NCI-H460 (cell line): ENCODE measurements at regions not wholly inside any gene's neighbourhood (a gene's known extent, or its start where the extent isn't known, plus 50 kb on each side); places are given as distances from the start of the nearest gene placed in this dataset.

Experiments
- DNase-seq: peaks from one replicate; pipeline ENCODE4 v3.0.0-alpha.2; 2016; ENCODE audit warnings: low read depth; ENCODE audit errors: extremely low read depth

- DNase-seq, result peak; percentile 96
Measured at GRCh38 chr1:218705911-218706893, 361.1 kb downstream of the TGFB2 start.

- DNase-seq, result peak; percentile 24
Measured at GRCh38 chr1:218711001-218711400, 365.9 kb downstream of the TGFB2 start.

GRCh38 chr1:218711884-218712674 lies 366.9 kb downstream of the TGFB2 start:
- peak; percentile 56 for DNase-seq

- no peak for DNase-seq
Measured at GRCh38 chr1:218712677-218713076, 367.5 kb downstream of the TGFB2 start.

- DNase-seq, result no peak
Measured at GRCh38 chr1:218715961-218716669, 371.0 kb downstream of the TGFB2 start.

- no peak for DNase-seq
Measured at GRCh38 chr1:218717575-218717974, 372.4 kb downstream of the TGFB2 start.

GRCh38 chr1:218718206-218718605 lies 373.1 kb downstream of the TGFB2 start:
- DNase-seq, result no peak

GRCh38 chr1:218718977-218719376 lies 373.8 kb downstream of the TGFB2 start:
- peak; percentile 69 for DNase-seq

- no peak for DNase-seq
Measured at GRCh38 chr1:218728898-218729565, 383.9 kb downstream of the TGFB2 start.

- DNase-seq, result no peak
Measured at GRCh38 chr1:218735436-218736032, 390.4 kb downstream of the TGFB2 start.

GRCh38 chr1:218739426-218739825 lies 394.3 kb downstream of the TGFB2 start:
- DNase-seq, result no peak

GRCh38 chr1:218741852-218742251 lies 396.7 kb downstream of the TGFB2 start:
- DNase-seq, result no peak

- DNase-seq, result no peak
Measured at GRCh38 chr1:218742467-218743262, 397.5 kb downstream of the TGFB2 start.

GRCh38 chr1:218743861-218744505 lies 398.8 kb downstream of the TGFB2 start:
- DNase-seq, result no peak

GRCh38 chr1:218748071-218748470 lies 402.9 kb downstream of the TGFB2 start:
- no peak for DNase-seq

- DNase-seq, result no peak
Measured at GRCh38 chr1:218750216-218750970, 405.3 kb downstream of the TGFB2 start.

- no peak for DNase-seq
Measured at GRCh38 chr1:218751208-218751948, 406.2 kb downstream of the TGFB2 start.
